ENCODE measurements at regions not wholly inside any gene's neighbourhood (a gene's known extent, or its start where the extent isn't known, plus 50 kb on each side); places are given as distances from the start of the nearest gene placed in this dataset.
"Not testable (repeated sequence)": the region's sequence is repeated elsewhere in the genome, so short reads cannot be mapped to it uniquely, and the experiment has no call there.

DNA sequence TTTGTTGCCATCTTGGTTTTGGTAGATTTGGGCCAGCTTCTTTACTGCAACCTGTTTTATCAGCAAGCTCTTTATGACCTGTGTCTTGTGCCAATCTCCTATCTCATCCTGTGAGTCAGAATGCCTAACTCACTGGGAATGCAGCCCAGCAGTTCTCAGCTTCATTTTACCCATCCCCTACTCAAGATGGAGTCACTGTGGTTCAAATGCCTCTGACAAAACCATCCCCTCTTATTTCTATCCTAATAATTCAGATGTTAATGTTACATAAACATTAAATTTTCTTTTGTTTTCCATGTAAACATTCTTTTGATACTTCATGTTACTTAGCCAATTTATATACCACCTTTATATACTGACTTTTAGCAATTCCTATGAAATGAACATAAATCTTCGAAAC lies 746.3 kb downstream of the CDH18 start:
- TF ChIP-seq, protein P1, sequence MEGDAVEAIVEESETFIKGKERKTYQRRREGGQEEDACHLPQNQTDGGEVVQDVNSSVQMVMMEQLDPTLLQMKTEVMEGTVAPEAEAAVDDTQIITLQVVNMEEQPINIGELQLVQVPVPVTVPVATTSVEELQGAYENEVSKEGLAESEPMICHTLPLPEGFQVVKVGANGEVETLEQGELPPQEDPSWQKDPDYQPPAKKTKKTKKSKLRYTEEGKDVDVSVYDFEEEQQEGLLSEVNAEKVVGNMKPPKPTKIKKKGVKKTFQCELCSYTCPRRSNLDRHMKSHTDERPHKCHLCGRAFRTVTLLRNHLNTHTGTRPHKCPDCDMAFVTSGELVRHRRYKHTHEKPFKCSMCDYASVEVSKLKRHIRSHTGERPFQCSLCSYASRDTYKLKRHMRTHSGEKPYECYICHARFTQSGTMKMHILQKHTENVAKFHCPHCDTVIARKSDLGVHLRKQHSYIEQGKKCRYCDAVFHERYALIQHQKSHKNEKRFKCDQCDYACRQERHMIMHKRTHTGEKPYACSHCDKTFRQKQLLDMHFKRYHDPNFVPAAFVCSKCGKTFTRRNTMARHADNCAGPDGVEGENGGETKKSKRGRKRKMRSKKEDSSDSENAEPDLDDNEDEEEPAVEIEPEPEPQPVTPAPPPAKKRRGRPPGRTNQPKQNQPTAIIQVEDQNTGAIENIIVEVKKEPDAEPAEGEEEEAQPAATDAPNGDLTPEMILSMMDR (IDR thresholded peaks at IDR 0.05): no peak
- no peak for TF ChIP-seq ZFX (IDR thresholded peaks at IDR 0.05; ENCODE audit: borderline replicate concordance)
- H3K27ac ChIP-seq: no peak overlapping the region

DNA sequence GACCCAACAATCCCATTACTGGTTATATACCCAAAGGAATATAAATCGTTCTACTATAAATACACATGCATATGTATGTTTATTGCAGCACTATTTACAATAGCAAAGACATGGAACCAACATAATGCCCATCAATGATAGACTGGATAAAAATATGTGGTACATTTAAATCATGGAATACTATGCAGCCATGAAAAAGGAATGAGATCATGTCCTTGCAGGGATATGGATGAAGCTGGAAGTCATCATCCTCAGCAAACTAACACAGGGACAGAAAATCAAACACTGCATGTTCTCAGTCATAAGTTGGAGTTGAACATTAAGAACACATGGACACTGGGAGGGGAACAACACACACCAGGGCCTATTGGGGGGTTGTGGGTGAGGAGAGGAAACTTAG lies 741.8 kb downstream of the CDH18 start:
- not testable (repeated sequence) for H3K27ac ChIP-seq

DNA sequence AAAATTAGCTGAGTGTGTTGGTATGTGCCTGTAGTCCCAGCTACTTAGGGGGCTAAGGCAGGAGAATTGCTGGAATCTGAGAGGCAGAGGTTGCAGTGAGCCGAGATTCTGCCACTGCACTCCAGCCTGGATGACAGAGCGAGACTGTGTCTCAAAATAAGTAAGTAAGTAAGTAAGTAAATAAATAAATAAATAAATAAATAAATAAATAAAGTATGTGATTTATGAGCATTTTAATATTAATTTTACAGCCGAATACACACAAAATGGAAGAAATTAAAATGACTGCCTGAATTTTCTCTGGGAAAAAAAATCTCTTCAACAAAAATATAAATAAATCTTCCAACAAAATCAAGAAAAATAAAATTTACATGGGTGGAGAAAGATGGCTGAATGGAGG lies 740.7 kb downstream of the CDH18 start:
- TF ChIP-seq, protein P1 (IDR thresholded peaks at IDR 0.05): no peak
- no peak for TF ChIP-seq ZFX (IDR thresholded peaks at IDR 0.05; ENCODE audit: borderline replicate concordance)

DNA sequence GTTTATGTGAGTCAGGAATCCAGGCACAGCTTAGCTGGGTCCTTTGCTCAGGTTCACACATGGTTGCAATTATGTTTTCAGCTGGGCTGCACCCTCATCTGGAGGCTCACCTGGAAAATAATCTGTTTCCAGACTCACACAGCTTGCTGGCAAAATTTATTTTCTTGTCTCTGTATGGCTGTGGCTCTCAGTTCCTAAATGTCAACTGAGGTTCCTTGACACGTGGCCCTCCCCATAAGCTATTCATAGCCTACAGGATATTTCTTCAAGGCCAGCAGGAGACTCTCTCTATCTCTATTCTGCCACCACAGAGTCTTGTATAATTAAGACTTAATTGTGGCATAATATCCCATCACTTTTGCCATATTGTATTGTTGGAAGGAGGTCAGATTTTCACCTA lies 732.0 kb downstream of the CDH18 start:
- no peak for TF ChIP-seq ZFX (IDR thresholded peaks at IDR 0.05; ENCODE audit: borderline replicate concordance)
- TF ChIP-seq, protein P1 (IDR thresholded peaks at IDR 0.05): no peak
- H3K27ac ChIP-seq: no peak overlapping the region

More for the DNA sequence above, 740.7 kb downstream of the CDH18 start:
- no peak overlapping the region for H3K27ac ChIP-seq

DNA sequence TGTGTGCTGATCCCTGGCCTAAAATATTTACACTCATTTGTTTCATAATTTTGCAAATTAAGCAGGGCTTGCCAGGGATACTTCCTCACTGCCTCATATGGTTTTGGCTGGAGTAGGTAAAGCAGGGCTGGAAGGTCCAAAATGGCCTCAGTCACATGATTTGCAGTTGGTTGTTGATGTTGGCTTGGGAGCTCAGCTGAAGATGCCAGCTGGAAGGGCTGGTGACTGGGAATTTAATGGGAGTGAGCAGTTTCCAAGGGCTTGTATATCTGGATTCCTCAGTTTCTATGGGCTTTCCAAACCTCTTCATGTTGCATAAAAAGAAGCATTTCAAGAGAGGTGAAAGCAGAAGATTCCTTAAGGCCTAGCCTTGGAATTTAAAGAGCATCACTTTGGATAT lies 729.3 kb downstream of the CDH18 start:
- H3K27ac ChIP-seq: no peak overlapping the region
- TF ChIP-seq ZFX (IDR thresholded peaks at IDR 0.05; ENCODE audit: borderline replicate concordance): no peak
- TF ChIP-seq, protein P1 (IDR thresholded peaks at IDR 0.05): no peak

DNA sequence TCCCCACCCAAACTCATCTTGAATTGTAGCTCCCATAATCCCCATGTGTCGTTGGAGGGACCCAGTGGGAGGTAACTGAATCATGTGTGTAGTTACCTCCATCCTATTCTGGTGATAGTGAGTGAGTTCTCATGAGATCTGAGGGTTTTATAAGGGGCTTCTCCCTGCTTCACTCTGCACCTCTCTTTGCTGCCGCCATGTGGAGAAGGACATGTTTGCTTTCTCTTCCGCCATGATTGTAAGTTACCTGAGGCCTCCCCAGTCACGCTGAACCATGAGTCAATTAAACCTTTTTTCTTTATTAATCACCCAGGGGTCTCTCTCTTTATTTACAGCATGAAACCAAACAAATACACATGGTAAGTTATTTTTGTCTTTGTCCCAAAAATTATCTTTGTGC lies 726.1 kb downstream of the CDH18 start:
- no peak overlapping the region for H3K27ac ChIP-seq
- TF ChIP-seq, protein P1 (IDR thresholded peaks at IDR 0.05): no peak
- TF ChIP-seq ZFX (IDR thresholded peaks at IDR 0.05; ENCODE audit: borderline replicate concordance): no peak

DNA sequence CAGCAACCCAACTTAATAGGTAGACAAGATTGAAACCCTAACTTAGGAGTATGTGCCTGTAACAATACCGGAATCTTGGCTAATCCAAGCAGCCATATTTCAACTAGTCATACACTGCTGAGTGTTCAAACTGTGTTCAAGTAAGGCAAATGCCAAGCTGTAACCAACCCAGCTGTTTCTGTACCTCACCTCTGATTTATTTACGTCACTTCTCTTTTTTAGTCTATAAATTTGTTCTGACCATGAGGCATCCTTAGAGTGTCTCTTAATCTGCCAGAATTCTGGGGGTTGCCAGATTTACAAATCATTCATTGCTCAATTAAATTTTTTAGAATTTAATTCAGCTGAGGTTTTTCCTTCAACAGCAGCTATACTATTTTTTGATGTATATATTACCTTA lies 723.2 kb downstream of the CDH18 start:
- TF ChIP-seq, protein P1 (IDR thresholded peaks at IDR 0.05): no peak
- TF ChIP-seq ZFX (IDR thresholded peaks at IDR 0.05; ENCODE audit: borderline replicate concordance): no peak
- no peak overlapping the region for H3K27ac ChIP-seq

DNA sequence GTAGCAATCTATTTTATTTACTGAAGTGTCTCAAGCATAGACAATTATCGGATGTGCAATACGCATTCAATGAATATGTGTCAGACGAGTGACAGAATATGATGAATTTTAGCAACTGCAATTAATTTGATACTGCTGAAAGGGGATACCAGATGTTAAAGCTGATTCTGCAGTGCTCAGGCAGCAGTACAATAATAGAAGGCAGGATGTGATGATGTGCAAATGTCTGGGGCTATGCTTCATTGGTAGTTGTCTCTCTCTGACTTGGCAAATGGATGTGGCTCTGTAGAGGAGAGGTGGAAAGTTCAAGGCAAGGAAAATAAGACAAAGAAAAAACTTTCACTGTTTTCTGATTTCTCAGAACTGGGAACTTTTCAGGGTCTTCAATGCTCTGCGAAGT lies 721.2 kb downstream of the CDH18 start:
- TF ChIP-seq ZFX (IDR thresholded peaks at IDR 0.05; ENCODE audit: borderline replicate concordance): no peak
- TF ChIP-seq, protein P1 (IDR thresholded peaks at IDR 0.05): no peak

More for the DNA sequence above, 721.2 kb downstream of the CDH18 start:
- no peak overlapping the region for H3K27ac ChIP-seq

All from 22Rv1 (cell line).